Vagina (tissue), 2 donors: ENCODE measurements at regions not wholly inside any gene's neighbourhood (a gene's known extent, or its start where the extent isn't known, plus 50 kb on each side); places are given as distances from the start of the nearest gene placed in this dataset.

Experiments
- CTCF ChIP-seq, 3 experiments: fragments of 450-650 bp in 2 of 3; fragments of 200-600 bp in 1 of 3; sonication (generic) in 1 of 3; IDR thresholded peaks; one replicate each; pipeline ENCODE4 v1.5.1; 2017 to 2019; ENCODE audit warnings: antibody characterized with exemption in 3 of 3, mild to moderate bottlenecking in 2 of 3, moderate library complexity in 2 of 3
- POLR2A ChIP-seq, 2 donors: fragments of 450-650 bp; IDR thresholded peaks; one replicate each; pipeline ENCODE4 v1.6.1; 2017; ENCODE audit warnings: antibody characterized with exemption in 2 of 2, mild to moderate bottlenecking in 2 of 2, moderate library complexity in 2 of 2

GRCh38 chr13:73975767-73976166 lies 158.4 kb downstream of the KLF12 start:
- no peak for TF ChIP-seq CTCF (IDR thresholded peaks at IDR 0.05)
- no peak for TF ChIP-seq POLR2A (IDR thresholded peaks at IDR 0.05)
